ENCODE measurements at regions not wholly inside any gene's neighbourhood (a gene's known extent, or its start where the extent isn't known, plus 50 kb on each side); places are given as distances from the start of the nearest gene placed in this dataset.

- no peaks in the 10 kb centered on the region for H3K9me3 ChIP-seq
- 53 to 58% (median 54%) methylated on average over 11 of the region's 11 CpGs for WGBS, 3 donors
- intact Hi-C loops (cut with DNase I): no loop called here
- H3K27ac ChIP-seq: peak overlapping the region in 1 of 2 donors; percentile 27
- no peaks in the 10 kb centered on the region for H3K27me3 ChIP-seq
- no peak overlapping the region for H3K4me3 ChIP-seq
- peak in 1 of 5 donors; percentile 42 for DNase-seq
- TF ChIP-seq, protein P1, sequence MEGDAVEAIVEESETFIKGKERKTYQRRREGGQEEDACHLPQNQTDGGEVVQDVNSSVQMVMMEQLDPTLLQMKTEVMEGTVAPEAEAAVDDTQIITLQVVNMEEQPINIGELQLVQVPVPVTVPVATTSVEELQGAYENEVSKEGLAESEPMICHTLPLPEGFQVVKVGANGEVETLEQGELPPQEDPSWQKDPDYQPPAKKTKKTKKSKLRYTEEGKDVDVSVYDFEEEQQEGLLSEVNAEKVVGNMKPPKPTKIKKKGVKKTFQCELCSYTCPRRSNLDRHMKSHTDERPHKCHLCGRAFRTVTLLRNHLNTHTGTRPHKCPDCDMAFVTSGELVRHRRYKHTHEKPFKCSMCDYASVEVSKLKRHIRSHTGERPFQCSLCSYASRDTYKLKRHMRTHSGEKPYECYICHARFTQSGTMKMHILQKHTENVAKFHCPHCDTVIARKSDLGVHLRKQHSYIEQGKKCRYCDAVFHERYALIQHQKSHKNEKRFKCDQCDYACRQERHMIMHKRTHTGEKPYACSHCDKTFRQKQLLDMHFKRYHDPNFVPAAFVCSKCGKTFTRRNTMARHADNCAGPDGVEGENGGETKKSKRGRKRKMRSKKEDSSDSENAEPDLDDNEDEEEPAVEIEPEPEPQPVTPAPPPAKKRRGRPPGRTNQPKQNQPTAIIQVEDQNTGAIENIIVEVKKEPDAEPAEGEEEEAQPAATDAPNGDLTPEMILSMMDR (IDR thresholded peaks at IDR 0.05): no peak
- TF ChIP-seq EP300 (IDR thresholded peaks at IDR 0.05) (no peak), POLR2A (IDR thresholded peaks at IDR 0.05) (no peak)
- peaks cover 21% of the 10 kb centered on the region for H3K4me1 ChIP-seq (ENCODE audit: insufficient read depth)
- H3K36me3 ChIP-seq: no peaks in the 10 kb centered on the region
Measured at GRCh38 chr12:123076604-123077297, 74.1 kb downstream of the PITPNM2 start.

DNA sequence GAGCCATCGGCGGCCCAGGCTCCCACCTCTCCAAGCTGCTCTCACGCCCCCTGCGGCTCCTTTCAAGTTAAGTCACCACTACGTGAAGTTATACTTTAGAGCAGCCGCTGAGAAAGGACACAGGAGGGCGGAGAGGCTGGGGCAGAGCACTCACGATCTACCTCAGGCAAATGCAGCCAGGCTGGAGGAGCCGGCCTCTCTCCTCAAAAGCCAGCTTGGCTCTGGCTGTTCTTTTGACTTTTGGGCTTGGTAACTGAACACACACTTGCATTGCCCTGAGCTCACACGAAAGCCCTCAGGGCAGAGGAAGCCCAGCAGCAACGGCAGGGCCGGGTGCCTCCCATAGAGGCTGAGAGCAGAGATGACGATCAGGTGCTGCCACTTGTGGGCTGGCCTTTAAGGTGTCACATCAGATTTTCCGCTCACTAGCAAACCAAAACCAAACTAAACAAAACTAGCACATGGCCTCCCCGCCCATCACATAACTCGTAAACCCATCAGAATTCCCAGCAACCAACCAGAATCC lies 75.2 kb downstream of the PITPNM2 start:
- Histone ChIP-seq H3K4me1 (ENCODE audit: insufficient read depth) (peaks cover 30% of the 10 kb centered on the region), H3K27me3 (no peaks in the 10 kb centered on the region), H3K36me3 (no peaks in the 10 kb centered on the region), H3K4me3 (no peak overlapping the region), H3K27ac (peak overlapping the region; percentile 20 to 27), H3K9me3 (no peaks in the 10 kb centered on the region)
- DNase-seq: peak in 4 of 5 donors; percentile 59 to 68 (median 62)
- WGBS, 3 donors: 45 to 59% (median 46%) methylated on average over 16 of the region's 16 CpGs
- no peak for TF ChIP-seq POLR2A (IDR thresholded peaks at IDR 0.05)
- TF ChIP-seq EP300 (IDR thresholded peaks at IDR 0.05): no peak
- TF ChIP-seq, protein P1 (IDR thresholded peaks at IDR 0.05): no peak
- intact Hi-C loops (cut with DNase I): no loop called here

- 36 to 50% (median 38%) methylated on average over 11 of the region's 11 CpGs for WGBS, 3 donors
Measured at GRCh38 chr12:123075087-123075645, 75.7 kb downstream of the PITPNM2 start.

DNA sequence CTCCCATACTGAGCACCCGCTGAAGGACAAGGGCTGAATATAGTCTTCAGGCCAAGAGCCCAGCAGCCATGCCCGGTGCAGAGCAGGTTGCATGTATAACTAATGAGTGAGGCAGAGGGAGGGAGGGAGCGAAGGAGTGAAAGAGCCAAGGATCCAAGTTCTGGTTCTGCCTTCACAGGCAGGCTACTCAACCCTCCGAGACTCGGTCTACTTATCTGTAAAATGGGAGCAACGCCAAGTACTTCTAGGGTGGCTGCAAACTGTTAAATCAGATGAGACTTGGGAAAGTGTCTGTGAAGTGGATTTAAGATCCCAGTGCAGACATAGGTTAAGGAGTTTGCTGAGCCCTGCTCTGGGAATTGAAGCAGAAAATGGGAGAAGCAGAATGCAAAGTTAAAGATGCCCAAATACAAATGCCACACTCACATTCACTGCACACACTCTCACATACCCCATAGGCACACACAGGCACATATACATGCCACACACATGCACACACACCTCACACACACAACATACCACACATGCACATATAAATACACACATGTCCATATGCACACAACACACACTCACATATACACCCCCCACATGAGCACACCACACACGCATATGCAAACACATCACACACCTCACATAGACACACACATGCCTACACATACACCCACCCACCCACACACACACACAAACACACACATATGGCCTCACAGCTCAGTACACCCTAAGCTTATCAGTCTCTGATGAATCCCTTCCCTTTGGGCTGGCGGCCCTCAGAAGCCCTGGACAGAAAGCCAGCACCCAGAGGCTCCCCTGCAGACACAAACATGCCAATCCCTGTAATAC lies 76.7 kb downstream of the PITPNM2 start:
- no peak overlapping the region for H3K4me3 ChIP-seq
- no peaks in the 10 kb centered on the region for H3K27me3 ChIP-seq
- TF ChIP-seq EP300 (IDR thresholded peaks at IDR 0.05) (no peak), POLR2A (IDR thresholded peaks at IDR 0.05) (no peak)
- TF ChIP-seq, protein P1 (IDR thresholded peaks at IDR 0.05): no peak
- peaks cover 40% of the 10 kb centered on the region for H3K4me1 ChIP-seq (ENCODE audit: insufficient read depth)
- 62 to 74% (median 65%) methylated on average over 8 of the region's 8 CpGs for WGBS, 3 donors
- H3K36me3 ChIP-seq: no peaks in the 10 kb centered on the region
- intact Hi-C loops (cut with DNase I): no loop called here
- no peak for DNase-seq
- no peak overlapping the region for H3K27ac ChIP-seq
- no peaks in the 10 kb centered on the region for H3K9me3 ChIP-seq

More at GRCh38 chr12:123075087-123075645, 75.7 kb downstream of the PITPNM2 start:
- Histone ChIP-seq H3K27ac (peak overlapping the region; percentile 20 to 27), H3K4me3 (no peak overlapping the region), H3K36me3 (no peaks in the 10 kb centered on the region), H3K27me3 (no peaks in the 10 kb centered on the region), H3K4me1 (ENCODE audit: insufficient read depth) (peaks cover 35% of the 10 kb centered on the region), H3K9me3 (no peaks in the 10 kb centered on the region)
- TF ChIP-seq, protein P1 (IDR thresholded peaks at IDR 0.05): no peak
- TF ChIP-seq POLR2A (IDR thresholded peaks at IDR 0.05): no peak
- TF ChIP-seq EP300 (IDR thresholded peaks at IDR 0.05): no peak
- intact Hi-C loops (cut with DNase I): no loop called here
- DNase-seq: peak in 2 of 5 donors; percentile 62 to 70

Measured in ovary (tissue), 7 donors.